ENCODE measurements at regions not wholly inside any gene's neighbourhood (a gene's known extent, or its start where the extent isn't known, plus 50 kb on each side); places are given as distances from the start of the nearest gene placed in this dataset.

GRCh38 chr16:73361061-73361460 is 313.1 kb upstream of the ZFHX3 start:
- intact Hi-C loops (cut with micrococcal nuclease) = no loop called here
- CTCF ChIA-PET = no interaction called here
- DNase-seq (no peak), ATAC-seq (no peak)
- no peaks in the 10 kb centered on the region for H3K9me3 Mint-ChIP-seq
- no peak overlapping the region for H3K4me3 Mint-ChIP-seq
- TF ChIP-seq CTCF (IDR thresholded peaks at IDR 0.05) = no peak
- POLR2A ChIA-PET = no interaction called here
- H3K27ac Mint-ChIP-seq = no peak overlapping the region
- H3K4me1 Mint-ChIP-seq (ENCODE audit: low read depth) = no peaks in the 10 kb centered on the region
- no peaks in the 10 kb centered on the region for H3K27me3 Mint-ChIP-seq
- no peaks in the 10 kb centered on the region for H3K36me3 Mint-ChIP-seq (ENCODE audit: low read depth)

GRCh38 chr16:73356401-73357079 is 308.6 kb upstream of the ZFHX3 start:
- H3K9me3 Mint-ChIP-seq = no peaks in the 10 kb centered on the region
- intact Hi-C loops (cut with micrococcal nuclease) = no loop called here

GRCh38 chr16:73355981-73356380 is 308.1 kb upstream of the ZFHX3 start:
- H3K4me3 Mint-ChIP-seq = no peak overlapping the region
- intact Hi-C loops (cut with micrococcal nuclease) = no loop called here
- POLR2A ChIA-PET = interaction anchor here (0.6 kb wide), 1 partner anchor 187 kb away, joined by 3 read pairs; no protein-coding TSS in a partner anchor
- no peak for TF ChIP-seq CTCF (IDR thresholded peaks at IDR 0.05)
- no peak overlapping the region for H3K27ac Mint-ChIP-seq
- CTCF ChIA-PET = no interaction called here
- no peaks in the 10 kb centered on the region for H3K27me3 Mint-ChIP-seq
- DNase-seq = no peak
- H3K4me1 Mint-ChIP-seq (ENCODE audit: low read depth) = no peaks in the 10 kb centered on the region
- ATAC-seq = no peak
- H3K9me3 Mint-ChIP-seq = no peaks in the 10 kb centered on the region
- H3K36me3 Mint-ChIP-seq (ENCODE audit: low read depth) = no peaks in the 10 kb centered on the region

More at GRCh38 chr16:73356401-73357079, 308.6 kb upstream of the ZFHX3 start:
- ChIA-PET POLR2A (no interaction called here), CTCF (interaction anchor here (1.1 kb wide), 1 partner anchor 10 kb away, joined by 3 read pairs; no protein-coding TSS in a partner anchor)
- DNase-seq (no peak), ATAC-seq (no peak)
- Mint-ChIP-seq H3K36me3 (ENCODE audit: low read depth) (no peaks in the 10 kb centered on the region), H3K4me1 (ENCODE audit: low read depth) (no peaks in the 10 kb centered on the region), H3K27ac (no peak overlapping the region), H3K27me3 (no peaks in the 10 kb centered on the region), H3K4me3 (no peak overlapping the region)
- TF ChIP-seq CTCF (IDR thresholded peaks at IDR 0.05) = no peak

GRCh38 chr16:73354434-73354833 is 306.5 kb upstream of the ZFHX3 start:
- H3K36me3 Mint-ChIP-seq (ENCODE audit: low read depth) = no peaks in the 10 kb centered on the region
- no peak overlapping the region for H3K27ac Mint-ChIP-seq
- H3K4me1 Mint-ChIP-seq (ENCODE audit: low read depth) = no peaks in the 10 kb centered on the region
- H3K4me3 Mint-ChIP-seq = no peak overlapping the region
- H3K9me3 Mint-ChIP-seq = no peaks in the 10 kb centered on the region
- DNase-seq (no peak), ATAC-seq (no peak)
- intact Hi-C loops (cut with micrococcal nuclease) = no loop called here
- POLR2A ChIA-PET = no interaction called here
- CTCF ChIA-PET = no interaction called here
- TF ChIP-seq CTCF (IDR thresholded peaks at IDR 0.05) = no peak
- no peaks in the 10 kb centered on the region for H3K27me3 Mint-ChIP-seq

- no peak for TF ChIP-seq CTCF (IDR thresholded peaks at IDR 0.05)
- no peak for ATAC-seq
- ChIA-PET CTCF (no interaction called here), POLR2A (no interaction called here)
- H3K27ac Mint-ChIP-seq = no peak overlapping the region
- H3K9me3 Mint-ChIP-seq = no peaks in the 10 kb centered on the region
- H3K36me3 Mint-ChIP-seq (ENCODE audit: low read depth) = no peaks in the 10 kb centered on the region
- H3K27me3 Mint-ChIP-seq = no peaks in the 10 kb centered on the region
- intact Hi-C loops (cut with micrococcal nuclease) = no loop called here
- DNase-seq = no peak
- H3K4me3 Mint-ChIP-seq = no peak overlapping the region
- no peaks in the 10 kb centered on the region for H3K4me1 Mint-ChIP-seq (ENCODE audit: low read depth)
Observed at GRCh38 chr16:73350707-73351452, 303.0 kb upstream of the ZFHX3 start.
